ENCODE measurements at regions not wholly inside any gene's neighbourhood (a gene's known extent, or its start where the extent isn't known, plus 50 kb on each side); places are given as distances from the start of the nearest gene placed in this dataset.

- TF ChIP-seq, protein P1, sequence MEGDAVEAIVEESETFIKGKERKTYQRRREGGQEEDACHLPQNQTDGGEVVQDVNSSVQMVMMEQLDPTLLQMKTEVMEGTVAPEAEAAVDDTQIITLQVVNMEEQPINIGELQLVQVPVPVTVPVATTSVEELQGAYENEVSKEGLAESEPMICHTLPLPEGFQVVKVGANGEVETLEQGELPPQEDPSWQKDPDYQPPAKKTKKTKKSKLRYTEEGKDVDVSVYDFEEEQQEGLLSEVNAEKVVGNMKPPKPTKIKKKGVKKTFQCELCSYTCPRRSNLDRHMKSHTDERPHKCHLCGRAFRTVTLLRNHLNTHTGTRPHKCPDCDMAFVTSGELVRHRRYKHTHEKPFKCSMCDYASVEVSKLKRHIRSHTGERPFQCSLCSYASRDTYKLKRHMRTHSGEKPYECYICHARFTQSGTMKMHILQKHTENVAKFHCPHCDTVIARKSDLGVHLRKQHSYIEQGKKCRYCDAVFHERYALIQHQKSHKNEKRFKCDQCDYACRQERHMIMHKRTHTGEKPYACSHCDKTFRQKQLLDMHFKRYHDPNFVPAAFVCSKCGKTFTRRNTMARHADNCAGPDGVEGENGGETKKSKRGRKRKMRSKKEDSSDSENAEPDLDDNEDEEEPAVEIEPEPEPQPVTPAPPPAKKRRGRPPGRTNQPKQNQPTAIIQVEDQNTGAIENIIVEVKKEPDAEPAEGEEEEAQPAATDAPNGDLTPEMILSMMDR (conservative IDR thresholded peaks at IDR 0.05 in 1 of 2, IDR thresholded peaks at IDR 0.05 in 1 of 2; ENCODE audit: low read depth in 1 of 2, low read length in 2 of 2), result no peak
- TF ChIP-seq EZH2 (IDR thresholded peaks at IDR 0.05; ENCODE audit: low read length, missing control alignments), result no peak
These were observed 936.8 kb downstream of the MCTP2 start for GRCh38 chr15:95168152-95168551.

Measured in fibroblast of lung (primary cell).